ENCODE measurements at regions not wholly inside any gene's neighbourhood (a gene's known extent, or its start where the extent isn't known, plus 50 kb on each side); places are given as distances from the start of the nearest gene placed in this dataset.

DNA sequence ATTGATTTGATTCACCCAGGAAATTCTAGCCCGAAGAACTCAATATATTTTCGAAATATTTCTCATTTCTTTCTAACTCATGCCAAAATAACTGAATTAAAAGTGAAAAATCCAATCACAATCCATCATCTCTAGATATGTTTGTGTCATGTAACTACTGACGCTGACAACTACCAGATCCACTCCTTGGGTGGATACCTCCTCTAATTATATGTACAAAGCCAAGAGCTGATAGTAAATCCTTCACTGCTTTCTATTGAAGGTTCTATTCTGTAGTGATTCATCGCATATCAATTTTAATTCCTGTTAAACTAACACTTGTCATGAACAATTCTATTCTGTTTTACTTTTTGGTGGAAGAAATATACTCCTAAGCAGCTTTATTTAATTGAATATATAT, 1056.6 kb upstream of the NXPH2 start:
- peaks cover 0 to 15% of the 10 kb centered on the region in 2 donors for H3K4me1 ChIP-seq (replicated peaks in 1 of 2)
- no peak overlapping the region for H3K4me3 ChIP-seq
- no peak overlapping the region for H3K27ac ChIP-seq
- ATAC-seq (replicated peaks in 6 of 8): peak in 6 of 8 experiments; percentile 22 to 91 (median 54)
- 10 to 81% (median 71%) methylated on average over 1 to 4 of the region's 4 CpGs; no CpG with 5 or more reads in 1 of the 10 experiments for WGBS, 10 experiments
- in situ Hi-C loops (cut with MboI; ENCODE audit: low pct_unique_long_range_greater_than_20kb in 2 of 9, low sequenced_read_pairs in 9 of 9, unreplicated experiment in 9 of 9): no loop called here

DNA sequence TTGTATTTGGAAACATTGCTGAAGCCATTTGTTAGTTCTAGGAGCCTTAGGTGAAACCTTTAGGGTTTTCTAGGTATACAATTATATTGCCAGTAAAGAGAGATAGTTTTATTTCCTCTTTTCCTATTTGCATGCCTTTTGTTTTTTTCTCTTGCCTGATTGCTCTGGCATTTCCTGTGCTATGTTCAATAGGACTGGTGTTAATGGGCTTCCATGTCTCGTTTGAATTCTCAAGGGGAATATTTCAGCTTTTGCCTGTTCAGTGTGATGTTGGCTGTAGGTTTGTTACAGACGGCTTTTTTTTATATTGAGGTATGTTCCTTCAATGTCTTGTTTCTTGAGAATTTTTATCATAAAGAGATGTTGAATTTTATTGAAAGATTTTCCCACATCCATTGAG, 1054.9 kb upstream of the NXPH2 start:
- WGBS, 10 experiments: 20 to 100% (median 58%) methylated on average over 1 to 2 of the region's 2 CpGs
- in situ Hi-C loops (cut with MboI; ENCODE audit: low pct_unique_long_range_greater_than_20kb in 2 of 9, low sequenced_read_pairs in 9 of 9, unreplicated experiment in 9 of 9): no loop called here
- H3K4me3 ChIP-seq: no peak overlapping the region
- peaks cover 0 to 15% of the 10 kb centered on the region in 2 donors for H3K4me1 ChIP-seq (replicated peaks in 1 of 2)
- ATAC-seq (replicated peaks in 6 of 8): no peak
- H3K27ac ChIP-seq: no peak overlapping the region

DNA sequence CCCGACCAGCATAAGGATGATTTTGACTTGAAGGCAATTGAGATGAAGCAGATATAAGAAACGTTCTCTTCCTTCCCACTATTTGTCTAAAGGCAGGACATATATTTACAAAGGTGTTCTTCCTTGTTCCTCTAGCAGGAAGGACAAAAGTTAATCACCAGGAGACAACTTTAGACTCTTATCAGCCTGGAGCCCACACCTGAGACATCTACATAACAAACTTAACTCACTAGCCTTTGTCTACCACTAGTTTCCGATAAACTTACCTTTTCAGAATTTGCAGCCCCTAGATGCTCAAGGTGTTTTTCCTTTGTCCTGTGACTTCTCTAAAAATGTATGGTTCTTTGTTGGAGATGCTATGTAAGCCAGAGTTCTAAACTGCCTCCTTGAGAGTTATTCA, 1047.8 kb upstream of the NXPH2 start:
- H3K4me3 ChIP-seq: no peak overlapping the region
- no peak overlapping the region for H3K27ac ChIP-seq
- 0 to 100% (median 33%) methylated on average over 1 to 3 of the region's 3 CpGs; no CpG with 5 or more reads in 3 of the 10 experiments for WGBS, 10 experiments
- ATAC-seq (replicated peaks in 6 of 8): no peak
- in situ Hi-C loops (cut with MboI; ENCODE audit: low pct_unique_long_range_greater_than_20kb in 2 of 9, low sequenced_read_pairs in 9 of 9, unreplicated experiment in 9 of 9): no loop called here
- H3K4me1 ChIP-seq (replicated peaks in 1 of 2): peaks cover 0 to 3% of the 10 kb centered on the region in 2 donors

DNA sequence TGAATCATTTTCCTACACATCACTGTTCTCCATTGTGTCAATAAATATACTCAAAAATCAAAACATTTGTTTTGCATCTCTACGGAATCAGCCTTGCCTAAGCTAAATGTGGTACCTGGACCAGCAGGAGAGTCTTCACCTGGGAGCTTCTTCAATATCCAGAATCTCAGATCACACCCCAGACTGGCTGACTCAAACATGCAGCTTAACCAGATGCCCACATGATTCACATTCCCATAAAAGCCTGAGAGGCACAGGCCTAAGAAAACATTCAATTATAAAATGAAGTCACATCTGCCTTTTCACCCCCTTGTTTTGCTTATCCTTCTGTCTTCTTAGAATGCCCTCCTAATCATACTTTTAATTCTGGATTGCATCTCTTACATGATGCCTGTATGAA, 1045.5 kb upstream of the NXPH2 start:
- in situ Hi-C loops (cut with MboI; ENCODE audit: low pct_unique_long_range_greater_than_20kb in 2 of 9, low sequenced_read_pairs in 9 of 9, unreplicated experiment in 9 of 9): no loop called here
- peaks cover 0 to 3% of the 10 kb centered on the region in 2 donors for H3K4me1 ChIP-seq (replicated peaks in 1 of 2)

DNA sequence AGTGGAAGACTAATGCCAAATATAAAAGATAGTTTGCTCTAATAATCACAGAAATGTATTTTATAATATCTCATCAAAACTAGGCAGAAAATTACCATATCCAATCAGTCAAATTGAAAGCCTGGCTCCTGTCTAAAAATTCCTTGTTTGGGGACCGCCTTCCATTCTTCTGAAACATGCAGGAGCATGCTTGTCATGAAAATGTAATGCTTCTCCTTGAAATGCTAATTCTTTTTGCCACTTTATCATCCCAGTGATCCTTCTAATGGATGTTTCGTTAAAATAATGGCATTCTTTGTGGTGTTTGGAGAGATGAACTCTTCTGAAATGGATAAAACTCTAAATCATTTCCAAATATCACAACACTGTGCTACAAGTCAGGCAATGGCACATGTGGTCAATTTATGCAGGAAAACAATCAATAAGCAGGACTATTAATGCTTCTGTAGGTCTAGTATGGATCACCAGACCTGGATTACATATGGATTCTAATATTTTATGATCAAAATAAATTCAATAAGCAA, 1039.1 kb upstream of the NXPH2 start:
- in situ Hi-C loops (cut with MboI; ENCODE audit: low pct_unique_long_range_greater_than_20kb in 2 of 9, low sequenced_read_pairs in 9 of 9, unreplicated experiment in 9 of 9): no loop called here
- no peak overlapping the region for H3K27ac ChIP-seq
- ATAC-seq (replicated peaks in 6 of 8): peak in 5 of 8 experiments; percentile 68 to 87 (median 74)
- peaks cover 0 to 12% of the 10 kb centered on the region in 2 donors for H3K4me1 ChIP-seq (replicated peaks in 1 of 2)
- 0 to 53% (median 36%) methylated on average over 1 to 2 of the region's 2 CpGs; no CpG with 5 or more reads in 1 of the 10 experiments for WGBS, 10 experiments
- no peak overlapping the region for H3K4me3 ChIP-seq

More for the DNA sequence above, 1045.5 kb upstream of the NXPH2 start:
- H3K27ac ChIP-seq: no peak overlapping the region
- WGBS, 10 experiments: 67 to 86% (median 80%) methylated on average over 1 of the region's 1 CpG; no CpG with 5 or more reads in 7 of the 10 experiments
- peak in 1 of 8 experiments; percentile 27 for ATAC-seq (replicated peaks in 6 of 8)
- H3K4me3 ChIP-seq: no peak overlapping the region

DNA sequence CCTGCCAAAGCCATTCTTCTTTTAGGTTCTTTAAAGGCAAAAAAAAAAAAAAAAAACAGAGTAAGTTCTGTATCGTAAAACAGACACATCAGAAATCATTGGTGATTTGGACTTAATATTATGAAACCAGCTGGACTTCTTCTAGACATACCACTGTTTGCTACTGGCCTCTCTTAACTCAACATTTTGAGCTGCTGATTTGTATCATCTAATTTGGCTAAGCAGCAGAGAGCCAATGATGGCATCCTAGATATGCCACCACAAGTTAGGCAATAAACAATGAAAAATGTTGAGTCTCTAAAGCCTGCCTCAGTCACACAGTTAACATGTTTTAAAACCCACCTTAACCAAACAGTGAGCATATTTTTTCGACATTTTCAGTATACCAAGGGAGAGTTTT, 1034.3 kb upstream of the NXPH2 start:
- WGBS, 10 experiments: 8 to 100% (median 86%) methylated on average over 1 to 2 of the region's 2 CpGs; no CpG with 5 or more reads in 1 of the 10 experiments
- ATAC-seq (replicated peaks in 6 of 8): no peak
- in situ Hi-C loops (cut with MboI; ENCODE audit: low pct_unique_long_range_greater_than_20kb in 2 of 9, low sequenced_read_pairs in 9 of 9, unreplicated experiment in 9 of 9): no loop called here
- H3K27ac ChIP-seq: no peak overlapping the region
- no peak overlapping the region for H3K4me3 ChIP-seq
- peaks cover 3 to 12% of the 10 kb centered on the region in 2 donors for H3K4me1 ChIP-seq (replicated peaks in 1 of 2)

DNA sequence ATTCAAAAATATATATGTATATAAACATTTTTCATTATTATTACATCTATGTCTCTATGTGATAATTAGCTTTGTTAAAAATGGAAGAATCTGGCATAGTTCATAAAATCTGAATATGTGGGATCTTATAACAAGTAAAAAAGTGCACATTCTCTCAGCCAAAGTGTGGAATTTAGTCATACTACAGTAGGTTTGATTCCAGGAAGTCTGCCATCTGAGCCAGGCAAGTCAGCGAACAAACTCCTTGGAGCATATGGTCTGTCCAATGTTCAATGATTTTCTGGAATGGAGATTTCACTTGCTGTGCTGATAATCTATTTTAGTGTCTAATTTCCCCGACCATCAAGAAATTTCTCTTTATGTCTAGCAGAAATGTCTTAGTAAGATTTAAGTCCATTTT, 1033.2 kb upstream of the NXPH2 start:
- WGBS, 10 experiments: 0 to 100% (median 71%) methylated on average over 1 to 2 of the region's 2 CpGs; no CpG with 5 or more reads in 1 of the 10 experiments
- no peak for ATAC-seq (replicated peaks in 6 of 8)
- H3K27ac ChIP-seq: no peak overlapping the region
- H3K4me3 ChIP-seq: no peak overlapping the region
- in situ Hi-C loops (cut with MboI; ENCODE audit: low pct_unique_long_range_greater_than_20kb in 2 of 9, low sequenced_read_pairs in 9 of 9, unreplicated experiment in 9 of 9): no loop called here
- H3K4me1 ChIP-seq (replicated peaks in 1 of 2): peaks cover 3 to 11% of the 10 kb centered on the region in 2 donors

DNA sequence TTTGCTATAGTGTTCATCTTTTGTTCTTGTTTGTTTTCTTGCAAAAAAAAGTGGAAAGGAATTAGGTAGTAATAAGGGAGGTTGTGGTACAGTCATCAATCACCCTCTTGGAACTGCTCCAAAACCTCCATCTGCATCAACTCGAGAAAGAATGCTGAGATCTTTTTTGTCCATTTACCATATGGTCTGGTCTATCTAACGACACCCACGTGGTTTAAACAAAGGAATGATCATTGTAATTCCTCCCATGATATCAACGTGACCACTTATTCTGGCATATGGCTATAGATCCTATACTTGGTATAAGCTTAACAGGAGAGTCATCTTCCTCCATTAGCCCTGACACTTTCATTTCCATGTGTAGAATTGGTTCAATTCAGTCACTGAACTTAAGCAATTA, 1025.3 kb upstream of the NXPH2 start:
- in situ Hi-C loops (cut with MboI; ENCODE audit: low pct_unique_long_range_greater_than_20kb in 2 of 9, low sequenced_read_pairs in 9 of 9, unreplicated experiment in 9 of 9): no loop called here
- 0 to 63% (median 13%) methylated on average over 2 to 3 of the region's 4 CpGs; no CpG with 5 or more reads in 4 of the 10 experiments for WGBS, 10 experiments
- Histone ChIP-seq H3K27ac (no peak overlapping the region), H3K4me3 (no peak overlapping the region), H3K4me1 (replicated peaks in 1 of 2) (no peaks in the 10 kb centered on the region)
- ATAC-seq (replicated peaks in 6 of 8): peak in 5 of 8 experiments; percentile 58 to 89 (median 88)

DNA sequence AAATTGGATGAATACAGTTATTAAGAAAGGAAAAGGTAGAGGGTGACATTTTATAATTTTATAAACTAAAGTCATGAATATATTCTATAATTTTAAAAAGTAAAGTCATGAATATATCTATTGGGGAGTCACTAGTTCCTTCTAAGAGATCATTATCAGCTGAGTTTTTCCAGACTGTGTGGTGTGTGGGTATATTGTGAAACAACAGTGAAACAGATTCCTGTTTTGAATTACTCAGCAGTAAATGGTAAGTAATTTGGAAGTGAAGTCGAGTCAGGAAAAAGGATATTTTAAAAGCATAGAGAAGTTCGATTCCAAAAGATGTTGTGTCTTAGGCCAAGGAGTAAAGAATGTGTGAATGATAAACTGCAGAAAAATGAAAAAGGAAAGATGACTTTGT, 1018.2 kb upstream of the NXPH2 start:
- H3K4me3 ChIP-seq: no peak overlapping the region
- ATAC-seq (replicated peaks in 6 of 8): no peak
- H3K4me1 ChIP-seq (replicated peaks in 1 of 2): no peaks in the 10 kb centered on the region
- in situ Hi-C loops (cut with MboI; ENCODE audit: low pct_unique_long_range_greater_than_20kb in 2 of 9, low sequenced_read_pairs in 9 of 9, unreplicated experiment in 9 of 9): loop anchor here in 1 of 9 experiments (25.0 kb wide), 1 partner anchor 1064 kb away; no protein-coding TSS in a partner anchor
- no peak overlapping the region for H3K27ac ChIP-seq
- WGBS, 10 experiments: 0 to 100% (median 88%) methylated on average over 1 to 2 of the region's 2 CpGs

DNA sequence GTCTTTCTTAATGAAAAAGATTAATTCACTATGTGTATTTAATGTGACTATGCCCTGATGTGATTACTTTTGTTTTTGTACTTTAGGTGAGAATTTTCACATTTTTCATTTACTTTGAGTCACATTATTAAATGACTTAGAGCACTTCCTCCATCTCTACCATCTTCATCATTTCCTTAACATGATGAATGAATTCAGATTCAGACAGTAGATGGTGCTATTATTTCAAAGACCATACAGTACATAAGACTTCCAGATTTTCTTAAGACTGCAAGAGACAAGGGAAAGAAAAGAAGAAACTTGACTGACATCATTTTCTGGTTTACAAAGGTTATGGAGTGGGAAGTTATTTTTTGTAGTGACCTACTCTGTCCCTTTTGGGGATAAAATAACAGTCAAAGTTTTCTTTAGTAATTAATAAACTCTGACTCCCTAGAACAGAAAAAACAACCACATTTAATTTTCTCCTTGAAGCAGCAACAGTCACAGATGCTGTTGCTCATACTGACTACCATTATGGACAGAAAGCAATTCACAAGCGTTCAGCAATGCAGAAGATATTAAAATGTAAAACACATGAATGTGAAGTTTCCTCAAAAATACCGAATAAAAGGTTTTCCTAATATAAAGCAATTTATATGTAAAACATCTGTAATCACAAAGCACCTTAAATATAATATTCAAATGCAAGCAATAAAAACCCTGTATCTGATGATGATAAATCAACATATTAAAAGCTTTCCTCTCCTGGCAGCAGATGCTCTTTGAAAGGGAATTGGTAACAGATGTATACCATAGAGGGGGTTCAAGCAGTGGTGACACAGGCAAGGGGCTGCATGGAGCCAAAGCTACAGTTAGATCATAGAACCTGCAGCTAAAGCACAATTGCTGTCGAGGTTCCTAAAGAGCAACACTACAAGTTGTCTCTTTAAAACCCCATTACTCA, 1010.9 kb upstream of the NXPH2 start:
- WGBS, 10 experiments: 0 to 93% (median 8%) methylated on average over 1 to 3 of the region's 3 CpGs
- ATAC-seq (replicated peaks in 6 of 8): peak; percentile 50 to 90 (median 57)
- no peak overlapping the region for H3K4me3 ChIP-seq
- in situ Hi-C loops (cut with MboI; ENCODE audit: low pct_unique_long_range_greater_than_20kb in 2 of 9, low sequenced_read_pairs in 9 of 9, unreplicated experiment in 9 of 9): loop anchor here in 1 of 9 experiments (25.0 kb wide), 1 partner anchor 1071 kb away; no protein-coding TSS in a partner anchor
- no peak overlapping the region for H3K27ac ChIP-seq
- H3K4me1 ChIP-seq (replicated peaks in 1 of 2): peaks cover 4 to 28% of the 10 kb centered on the region in 2 donors

DNA sequence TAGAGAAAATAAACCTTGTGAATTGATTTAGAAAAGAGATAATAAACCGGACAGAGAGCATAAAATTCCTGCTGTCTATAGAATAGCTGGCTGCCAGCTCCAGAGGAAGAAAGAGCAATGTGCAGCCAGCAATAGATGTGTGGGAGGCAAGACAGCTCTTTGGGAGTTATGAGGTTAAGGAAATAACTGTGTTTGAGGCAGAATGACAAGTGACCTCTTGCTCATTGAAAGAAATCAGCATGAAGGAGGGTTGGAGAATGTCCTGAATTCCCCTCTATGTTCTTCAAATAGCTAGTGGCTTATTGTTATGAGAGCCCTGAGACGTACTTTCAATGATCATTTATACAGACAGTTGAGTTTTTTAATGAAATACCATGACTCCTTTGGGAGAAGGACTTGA, 1009.9 kb upstream of the NXPH2 start:
- Histone ChIP-seq H3K4me1 (replicated peaks in 1 of 2) (peaks cover 4 to 28% of the 10 kb centered on the region in 2 donors), H3K4me3 (no peak overlapping the region), H3K27ac (no peak overlapping the region)
- 8 to 100% (median 63%) methylated on average over 1 to 2 of the region's 2 CpGs; no CpG with 5 or more reads in 1 of the 10 experiments for WGBS, 10 experiments
- ATAC-seq (replicated peaks in 6 of 8): no peak
- in situ Hi-C loops (cut with MboI; ENCODE audit: low pct_unique_long_range_greater_than_20kb in 2 of 9, low sequenced_read_pairs in 9 of 9, unreplicated experiment in 9 of 9): loop anchor here in 1 of 9 experiments (25.0 kb wide), 1 partner anchor 1072 kb away; no protein-coding TSS in a partner anchor

DNA sequence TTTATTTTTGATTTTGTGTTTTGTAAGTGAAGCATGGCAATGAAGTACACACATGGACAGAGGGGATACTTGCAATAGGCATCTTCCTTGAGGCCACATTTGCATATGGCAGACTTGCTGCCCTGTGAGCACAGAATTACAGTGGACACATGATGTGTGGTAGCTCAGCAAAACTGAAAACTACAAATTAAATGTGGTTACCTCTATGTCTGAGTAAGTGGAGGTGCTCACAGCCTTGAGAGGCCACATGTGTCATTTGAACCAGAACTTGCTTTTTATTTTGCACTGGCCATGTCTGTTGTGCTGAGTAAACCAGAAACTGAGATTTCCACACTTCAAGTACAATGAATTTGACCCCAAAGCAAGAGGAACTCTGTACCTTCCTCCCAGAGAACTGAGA, 998.5 kb upstream of the NXPH2 start:
- no peak for ATAC-seq (replicated peaks in 6 of 8)
- Histone ChIP-seq H3K4me3 (no peak overlapping the region), H3K4me1 (replicated peaks in 1 of 2) (peaks cover 0 to 5% of the 10 kb centered on the region in 2 donors), H3K27ac (no peak overlapping the region)
- in situ Hi-C loops (cut with MboI; ENCODE audit: low pct_unique_long_range_greater_than_20kb in 2 of 9, low sequenced_read_pairs in 9 of 9, unreplicated experiment in 9 of 9): loop anchor here in 1 of 9 experiments (25.0 kb wide), 1 partner anchor 1084 kb away; no protein-coding TSS in a partner anchor

DNA sequence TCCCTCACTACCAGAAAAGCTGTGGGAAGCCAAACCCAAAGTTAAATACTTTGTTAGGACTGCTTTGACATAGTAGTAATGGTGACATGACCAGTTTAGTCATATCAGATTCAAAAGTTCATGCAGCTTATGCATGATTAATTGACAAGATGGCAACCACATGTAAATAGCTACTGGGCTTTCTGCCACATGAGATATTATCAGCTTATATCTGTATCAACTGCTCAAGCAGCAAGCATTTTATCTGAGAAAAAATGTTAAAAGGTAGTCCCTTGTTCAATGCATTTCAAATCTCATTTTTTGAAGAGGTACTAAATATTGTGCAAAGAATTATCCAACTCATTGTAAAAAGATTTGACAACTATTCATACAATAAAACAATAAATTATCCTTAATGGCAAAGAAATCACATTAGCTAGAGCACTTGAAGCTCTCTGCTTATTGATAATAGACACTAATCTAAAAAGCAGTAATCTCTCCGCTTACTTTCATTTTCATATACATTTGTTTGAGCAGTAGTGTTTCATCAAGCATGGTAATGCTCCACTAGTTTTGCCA, 993.6 kb upstream of the NXPH2 start:
- Histone ChIP-seq H3K4me3 (no peak overlapping the region), H3K4me1 (replicated peaks in 1 of 2) (no peaks in the 10 kb centered on the region), H3K27ac (no peak overlapping the region)
- WGBS, 10 experiments: 75 to 100% (median 100%) methylated on average over 1 of the region's 1 CpG; no CpG with 5 or more reads in 2 of the 10 experiments
- in situ Hi-C loops (cut with MboI; ENCODE audit: low pct_unique_long_range_greater_than_20kb in 2 of 9, low sequenced_read_pairs in 9 of 9, unreplicated experiment in 9 of 9): no loop called here
- ATAC-seq (replicated peaks in 6 of 8): peak in 2 of 8 experiments; percentile 21

All from motor neuron (in vitro differentiated cells).